HCT116 (cell line): ENCODE measurements at regions not wholly inside any gene's neighbourhood (a gene's known extent, or its start where the extent isn't known, plus 50 kb on each side); places are given as distances from the start of the nearest gene placed in this dataset.
"Not testable (repeated sequence)": the region's sequence is repeated elsewhere in the genome, so short reads cannot be mapped to it uniquely, and the experiment has no call there.

ENCODE experiments used
- ELF1 ChIP-seq: IDR thresholded peaks from 2 replicates; pipeline ENCODE4 v1.6.1; 2012; ENCODE audit warnings: low read depth, borderline replicate concordance
- EZH2 ChIP-seq: fragments of 200-600 bp; sonication (generic); IDR thresholded peaks from 2 replicates; pipeline ENCODE4 v1.6.1; 2017; ENCODE audit warnings: antibody characterized with exemption, mixed run types
- EZH2phosphoT487 ChIP-seq: fragments of 200-600 bp; IDR thresholded peaks from 2 replicates; pipeline ENCODE4 v1.6.1; 2018; ENCODE audit warnings: antibody characterized with exemption, borderline replicate concordance
- FOSL1 ChIP-seq: IDR thresholded peaks from 2 replicates; pipeline ENCODE4 v1.6.1; 2012; ENCODE audit warnings: low read depth
- JUND ChIP-seq: IDR thresholded peaks from 2 replicates; pipeline ENCODE4 v1.6.1; 2012
- POLR2A ChIP-seq: IDR thresholded peaks from 2 replicates; pipeline ENCODE4 v1.7.0; 2011; ENCODE audit warnings: borderline replicate concordance; ENCODE audit not compliant: insufficient read depth, insufficient read length; ENCODE audit errors: extremely low read depth
- POLR2AphosphoS5 ChIP-seq: IDR thresholded peaks from 2 replicates; pipeline ENCODE4 v1.6.1; 2011; ENCODE audit warnings: mild to moderate bottlenecking, low read depth, low read length, moderate library complexity
- SP1 ChIP-seq: IDR thresholded peaks from 2 replicates; pipeline ENCODE4 v1.6.1; 2012; ENCODE audit warnings: low read depth
- SRF ChIP-seq: IDR thresholded peaks from 2 replicates; pipeline ENCODE4 v1.6.1; 2012; ENCODE audit warnings: low read depth
- YY1 ChIP-seq: IDR thresholded peaks from 2 replicates; pipeline ENCODE4 v1.6.1; 2011; ENCODE audit warnings: low read length, low read depth, moderate library complexity, mild to moderate bottlenecking; ENCODE audit not compliant: insufficient replicate concordance; ENCODE audit errors: extremely low read depth
- TF ChIP-seq, protein P1 (sequence below), 3 experiments: fragments of 200-600 bp in 1 of 3; sonication (generic) in 1 of 3; IDR thresholded peaks in 2 of 3; conservative IDR thresholded peaks in 1 of 3; 2 replicates each; pipeline ENCODE4 v1.5.1; 2012 to 2017; ENCODE audit warnings: low read depth in 2 of 3, low read length in 2 of 3, antibody characterized with exemption in 1 of 3, borderline replicate concordance in 1 of 3, control low read depth in 1 of 3, mild to moderate bottlenecking in 1 of 3, mixed read lengths in 1 of 3, mixed run types in 1 of 3, moderate library complexity in 1 of 3; ENCODE audit not compliant: insufficient read depth in 1 of 3
- TF ChIP-seq, protein P2 (sequence below): IDR thresholded peaks from 2 replicates; pipeline ENCODE4 v1.6.1; 2012

- not testable (repeated sequence) for TF ChIP-seq POLR2A, POLR2AphosphoS5, SRF, ELF1, JUND, YY1, EZH2, EZH2phosphoT487, FOSL1, SP1
- TF ChIP-seq, protein P1, sequence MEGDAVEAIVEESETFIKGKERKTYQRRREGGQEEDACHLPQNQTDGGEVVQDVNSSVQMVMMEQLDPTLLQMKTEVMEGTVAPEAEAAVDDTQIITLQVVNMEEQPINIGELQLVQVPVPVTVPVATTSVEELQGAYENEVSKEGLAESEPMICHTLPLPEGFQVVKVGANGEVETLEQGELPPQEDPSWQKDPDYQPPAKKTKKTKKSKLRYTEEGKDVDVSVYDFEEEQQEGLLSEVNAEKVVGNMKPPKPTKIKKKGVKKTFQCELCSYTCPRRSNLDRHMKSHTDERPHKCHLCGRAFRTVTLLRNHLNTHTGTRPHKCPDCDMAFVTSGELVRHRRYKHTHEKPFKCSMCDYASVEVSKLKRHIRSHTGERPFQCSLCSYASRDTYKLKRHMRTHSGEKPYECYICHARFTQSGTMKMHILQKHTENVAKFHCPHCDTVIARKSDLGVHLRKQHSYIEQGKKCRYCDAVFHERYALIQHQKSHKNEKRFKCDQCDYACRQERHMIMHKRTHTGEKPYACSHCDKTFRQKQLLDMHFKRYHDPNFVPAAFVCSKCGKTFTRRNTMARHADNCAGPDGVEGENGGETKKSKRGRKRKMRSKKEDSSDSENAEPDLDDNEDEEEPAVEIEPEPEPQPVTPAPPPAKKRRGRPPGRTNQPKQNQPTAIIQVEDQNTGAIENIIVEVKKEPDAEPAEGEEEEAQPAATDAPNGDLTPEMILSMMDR (IDR thresholded peaks at IDR 0.05 in 2 of 3, conservative IDR thresholded peaks at IDR 0.05 in 1 of 3; ENCODE audit: borderline replicate concordance in 1 of 3, insufficient read depth in 1 of 3, low read depth in 2 of 3, low read length in 2 of 3), result not testable (repeated sequence)
- TF ChIP-seq, protein P2, sequence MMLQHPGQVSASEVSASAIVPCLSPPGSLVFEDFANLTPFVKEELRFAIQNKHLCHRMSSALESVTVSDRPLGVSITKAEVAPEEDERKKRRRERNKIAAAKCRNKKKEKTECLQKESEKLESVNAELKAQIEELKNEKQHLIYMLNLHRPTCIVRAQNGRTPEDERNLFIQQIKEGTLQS, result not testable (repeated sequence)
These were observed 237.6 kb downstream of the SHCBP1 start for GRCh38 chr16:46383581-46383980.
